ENCODE measurements at regions not wholly inside any gene's neighbourhood (a gene's known extent, or its start where the extent isn't known, plus 50 kb on each side); places are given as distances from the start of the nearest gene placed in this dataset.

DNA sequence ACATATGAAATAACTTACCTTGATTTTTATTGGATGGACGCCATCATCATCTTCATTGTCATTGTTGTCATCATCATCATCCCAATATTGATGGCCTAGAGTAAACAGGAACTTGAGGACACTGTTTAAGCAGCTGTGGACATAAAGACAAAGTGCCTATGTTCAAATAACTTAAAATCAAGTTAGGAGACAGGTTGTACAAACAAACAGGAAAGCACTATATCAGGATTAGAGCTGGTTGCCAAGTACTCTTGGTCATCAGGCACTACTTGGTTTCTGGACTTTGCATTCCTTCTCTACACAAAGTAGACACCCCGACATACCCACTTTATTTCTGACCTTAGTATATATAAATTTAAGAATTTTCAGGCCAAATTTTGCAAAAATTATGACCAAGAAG lies 608.6 kb downstream of the KLHL13 start:
- TF ChIP-seq, protein P1, sequence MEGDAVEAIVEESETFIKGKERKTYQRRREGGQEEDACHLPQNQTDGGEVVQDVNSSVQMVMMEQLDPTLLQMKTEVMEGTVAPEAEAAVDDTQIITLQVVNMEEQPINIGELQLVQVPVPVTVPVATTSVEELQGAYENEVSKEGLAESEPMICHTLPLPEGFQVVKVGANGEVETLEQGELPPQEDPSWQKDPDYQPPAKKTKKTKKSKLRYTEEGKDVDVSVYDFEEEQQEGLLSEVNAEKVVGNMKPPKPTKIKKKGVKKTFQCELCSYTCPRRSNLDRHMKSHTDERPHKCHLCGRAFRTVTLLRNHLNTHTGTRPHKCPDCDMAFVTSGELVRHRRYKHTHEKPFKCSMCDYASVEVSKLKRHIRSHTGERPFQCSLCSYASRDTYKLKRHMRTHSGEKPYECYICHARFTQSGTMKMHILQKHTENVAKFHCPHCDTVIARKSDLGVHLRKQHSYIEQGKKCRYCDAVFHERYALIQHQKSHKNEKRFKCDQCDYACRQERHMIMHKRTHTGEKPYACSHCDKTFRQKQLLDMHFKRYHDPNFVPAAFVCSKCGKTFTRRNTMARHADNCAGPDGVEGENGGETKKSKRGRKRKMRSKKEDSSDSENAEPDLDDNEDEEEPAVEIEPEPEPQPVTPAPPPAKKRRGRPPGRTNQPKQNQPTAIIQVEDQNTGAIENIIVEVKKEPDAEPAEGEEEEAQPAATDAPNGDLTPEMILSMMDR (IDR thresholded peaks at IDR 0.05; ENCODE audit: insufficient read depth, missing control alignments), result no peak
- FAIRE-seq, result no peak

DNA sequence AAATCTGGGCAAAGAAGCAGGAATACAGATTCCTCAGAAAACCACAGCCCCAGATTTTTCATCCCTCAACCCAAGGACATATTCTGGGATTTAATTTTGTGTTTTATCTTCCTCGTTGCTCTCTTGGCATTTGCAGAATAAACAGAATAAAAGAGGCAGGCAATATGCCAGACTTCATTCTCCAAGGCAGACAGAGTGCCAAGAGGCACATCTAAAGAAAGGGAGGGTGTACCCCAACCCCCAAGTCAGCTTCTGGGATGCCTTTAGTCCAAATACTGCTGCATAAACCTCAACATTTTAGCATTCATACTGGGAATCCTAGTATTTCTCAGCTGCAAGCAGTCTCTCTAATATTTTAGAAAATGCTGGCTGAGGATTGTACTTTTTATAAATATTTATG lies 629.2 kb downstream of the KLHL13 start:
- TF ChIP-seq, protein P1 (IDR thresholded peaks at IDR 0.05; ENCODE audit: insufficient read depth, missing control alignments), result no peak
- no peak for FAIRE-seq

More for the DNA sequence above, 608.6 kb downstream of the KLHL13 start:
- DNase-seq (ENCODE audit: insufficient read length, low spot score), result no peak

DNA sequence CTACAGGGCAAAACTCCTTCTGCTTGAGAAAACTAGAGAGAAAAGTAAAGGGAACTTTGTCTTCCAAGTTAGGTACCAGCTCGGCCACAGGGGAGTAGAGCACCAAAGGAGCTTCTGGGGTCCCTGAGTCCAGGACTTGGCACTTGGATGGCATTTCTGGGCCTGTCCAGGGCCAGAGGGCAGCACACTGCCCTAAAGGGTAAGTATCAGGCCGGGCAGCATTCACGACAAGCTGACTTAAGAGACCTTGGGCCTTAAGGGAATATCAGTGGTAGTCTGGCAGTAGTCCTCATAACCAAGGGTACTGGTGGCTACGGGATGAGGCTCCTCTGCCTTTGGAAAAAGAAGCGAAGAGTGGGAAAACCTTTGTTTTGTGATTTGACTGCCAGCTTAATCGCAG lies 632.7 kb downstream of the KLHL13 start:
- FAIRE-seq (no peak), DNase-seq (ENCODE audit: insufficient read length, low spot score) (no peak)
- TF ChIP-seq, protein P1 (IDR thresholded peaks at IDR 0.05; ENCODE audit: insufficient read depth, missing control alignments), result no peak

More for the DNA sequence above, 629.2 kb downstream of the KLHL13 start:
- DNase-seq (ENCODE audit: insufficient read length, low spot score), result no peak

DNA sequence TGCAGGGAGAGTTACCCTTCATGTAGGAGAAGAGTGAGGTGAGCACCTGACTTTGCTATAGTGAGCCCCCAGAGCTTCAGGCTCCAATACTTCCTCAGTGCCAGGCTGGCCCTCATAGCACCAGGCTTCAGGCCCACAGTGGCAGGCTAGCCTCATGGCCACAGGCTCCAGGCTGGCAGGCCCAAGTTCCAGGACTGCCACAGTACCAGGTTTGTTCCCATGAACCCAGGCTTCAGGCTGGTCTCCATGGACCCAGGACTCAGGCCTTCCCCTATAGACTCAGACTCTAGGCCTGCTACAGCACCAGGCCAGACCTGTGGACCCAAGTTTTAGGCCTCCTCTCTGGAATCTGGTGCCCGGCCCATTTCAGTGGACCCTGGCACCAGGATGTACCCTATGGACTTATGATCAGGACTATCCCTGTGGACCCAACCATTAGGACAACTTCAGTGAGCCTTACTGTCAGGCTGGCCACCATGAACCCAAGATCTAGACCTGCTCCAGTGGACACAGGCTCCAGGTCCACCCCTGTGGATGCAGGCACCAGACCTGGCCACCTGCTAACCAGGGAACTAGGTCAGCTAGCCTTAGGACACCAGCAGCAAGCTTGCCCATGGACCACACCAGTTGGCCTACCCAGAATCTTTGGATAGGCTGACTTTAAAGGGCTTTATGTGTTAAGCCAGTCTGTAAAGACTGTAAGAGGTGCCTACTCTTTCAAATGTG lies 658.2 kb downstream of the KLHL13 start:
- no peak for FAIRE-seq
- no peak for DNase-seq (ENCODE audit: insufficient read length, low spot score)
- TF ChIP-seq, protein P1 (IDR thresholded peaks at IDR 0.05; ENCODE audit: insufficient read depth, missing control alignments), result no peak

DNA sequence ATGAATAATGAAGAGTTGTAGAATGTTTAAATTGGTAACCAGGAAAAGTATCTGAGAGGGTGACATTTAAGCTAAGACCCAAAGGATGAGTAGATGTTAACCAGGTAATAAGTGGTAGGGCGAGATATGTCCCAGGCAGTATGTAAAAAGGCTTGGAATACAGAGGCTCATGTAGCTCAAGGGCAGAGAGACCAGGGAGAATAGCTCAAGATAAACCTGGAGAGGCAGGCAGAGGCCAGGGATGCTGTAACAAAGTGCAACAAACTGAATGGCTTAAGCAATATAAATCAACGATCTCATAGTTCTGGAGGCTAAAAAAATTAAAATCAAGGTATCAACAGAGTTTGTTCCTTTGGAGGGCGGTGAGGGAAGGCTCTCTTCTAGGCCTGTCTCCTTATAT lies 660.8 kb downstream of the KLHL13 start:
- no peak for FAIRE-seq

DNA sequence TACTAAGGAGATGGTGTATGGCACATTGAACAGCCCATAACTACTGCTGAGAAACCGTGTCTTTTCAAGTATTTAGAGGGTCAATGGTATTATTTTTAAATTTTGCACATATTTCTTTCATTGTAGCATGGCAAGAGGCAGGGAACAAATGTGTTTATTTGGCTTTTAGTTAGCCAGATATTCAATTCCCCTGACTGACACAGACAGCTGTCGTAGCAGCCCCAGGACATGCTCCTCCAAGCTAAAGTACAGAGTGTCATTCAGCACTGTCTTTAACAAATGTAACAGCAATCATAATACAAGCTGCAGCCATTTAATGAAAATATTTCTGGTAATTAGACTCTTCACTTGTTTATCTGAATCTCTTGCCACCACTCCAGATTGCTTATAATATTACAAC lies 687.1 kb downstream of the KLHL13 start:
- FAIRE-seq (no peak), DNase-seq (ENCODE audit: insufficient read length, low spot score) (no peak)
- TF ChIP-seq, protein P1 (IDR thresholded peaks at IDR 0.05; ENCODE audit: insufficient read depth, missing control alignments), result no peak

More for the DNA sequence above, 660.8 kb downstream of the KLHL13 start:
- TF ChIP-seq, protein P1 (IDR thresholded peaks at IDR 0.05; ENCODE audit: insufficient read depth, missing control alignments), result no peak
- no peak for DNase-seq (ENCODE audit: insufficient read length, low spot score)

DNA sequence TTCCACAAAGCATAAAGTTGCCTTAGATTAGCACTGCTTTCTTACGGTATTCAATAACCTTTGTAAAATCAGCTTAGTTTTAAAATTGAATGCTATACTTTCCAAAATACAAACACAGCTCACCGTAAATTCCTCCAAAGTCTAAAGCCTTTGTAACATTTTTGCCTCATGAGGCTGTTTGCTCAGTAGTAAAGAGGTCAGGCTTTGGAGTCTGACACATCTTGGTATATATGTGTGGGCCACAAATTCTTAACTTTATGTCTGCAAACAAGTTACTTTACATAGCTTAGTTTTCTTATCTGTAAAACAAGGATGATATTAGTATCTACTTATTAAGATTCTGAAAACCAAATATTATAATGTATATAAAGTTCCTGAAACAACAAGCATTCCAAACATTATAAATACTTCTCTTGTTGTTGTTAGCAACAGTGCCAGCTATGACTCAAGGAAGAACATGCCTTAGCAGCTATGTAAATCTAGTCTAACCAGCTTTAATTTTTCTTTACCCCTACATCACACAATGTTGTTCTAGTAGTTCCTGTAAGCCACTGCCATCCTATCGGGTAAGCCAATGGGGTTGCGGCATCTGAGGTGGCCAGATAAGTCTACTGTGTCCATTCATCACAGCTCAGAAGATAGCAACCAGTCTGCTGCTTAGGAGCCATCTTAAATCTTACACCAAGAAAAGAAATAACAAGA lies 709.0 kb downstream of the KLHL13 start:
- FAIRE-seq, result no peak
- TF ChIP-seq, protein P1 (IDR thresholded peaks at IDR 0.05; ENCODE audit: insufficient read depth, missing control alignments), result no peak
- DNase-seq (ENCODE audit: insufficient read length, low spot score), result no peak
